Muscle layer of duodenum (tissue), 2 donors: ENCODE measurements at regions not wholly inside any gene's neighbourhood (a gene's known extent, or its start where the extent isn't known, plus 50 kb on each side); places are given as distances from the start of the nearest gene placed in this dataset.
A peak's percentile ranks its signal among the peaks of the same experiment; 100 is the strongest.

Source experiments
- H3K27ac ChIP-seq: one replicate; pipeline ENCODE4 v1.7.0; 2013; ENCODE audit warnings: mild to moderate bottlenecking, low read length
- H3K27me3 ChIP-seq: one replicate; pipeline ENCODE4 v1.7.0; 2013; ENCODE audit warnings: low read depth, mild to moderate bottlenecking, control low read depth, low read length
- H3K36me3 ChIP-seq, 2 donors: one replicate each; pipeline ENCODE4 v1.7.0; 2013; ENCODE audit warnings: low read length in 2 of 2, control low read depth in 1 of 2, mild to moderate bottlenecking in 1 of 2; ENCODE audit not compliant: insufficient read depth in 2 of 2, control insufficient read depth in 1 of 2
- H3K4me1 ChIP-seq, 2 donors: one replicate each; pipeline ENCODE4 v1.7.0; 2013; ENCODE audit warnings: low read length in 2 of 2, mild to moderate bottlenecking in 2 of 2, control low read depth in 1 of 2, moderate library complexity in 1 of 2; ENCODE audit not compliant: insufficient read depth in 2 of 2, control insufficient read depth in 1 of 2
- H3K4me3 ChIP-seq, 2 donors: one replicate each; pipeline ENCODE4 v1.7.0; 2013; ENCODE audit warnings: low read length in 2 of 2, low read depth in 1 of 2, mild to moderate bottlenecking in 1 of 2
- H3K9me3 ChIP-seq, 2 donors: one replicate each; pipeline ENCODE4 v1.7.0; 2013; ENCODE audit warnings: low read length in 2 of 2, control low read depth in 1 of 2, mild to moderate bottlenecking in 1 of 2; ENCODE audit not compliant: control insufficient read depth in 1 of 2
- donor health status: healthy.

DNA sequence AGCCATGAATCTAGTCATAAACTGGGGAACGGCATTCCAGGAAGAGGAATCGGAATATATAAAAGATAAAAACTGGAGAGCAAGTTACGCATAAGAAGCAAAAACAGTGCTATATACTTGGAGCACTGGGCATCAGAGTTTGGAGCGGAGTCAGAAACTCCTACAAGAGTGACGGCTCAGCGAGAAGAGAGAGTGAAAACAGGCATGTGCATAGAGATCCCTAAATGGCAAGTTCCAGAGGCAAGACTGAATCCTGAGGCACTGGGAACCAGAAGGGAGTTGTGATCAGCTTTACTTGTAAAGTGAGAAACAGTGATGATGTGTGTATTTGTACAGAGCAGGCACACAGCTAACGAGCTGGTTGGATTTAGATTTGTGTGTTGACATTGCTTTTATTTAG is 514.4 kb upstream of the TNC start:
- Histone ChIP-seq H3K27ac (no peak overlapping the region), H3K9me3 (no peaks in the 10 kb centered on the region)

GRCh38 chr9:115633104-115633503 is 515.1 kb upstream of the TNC start:
- Histone ChIP-seq H3K4me3 (no peak overlapping the region), H3K27me3 (no peaks in the 10 kb centered on the region), H3K9me3 (no peaks in the 10 kb centered on the region), H3K4me1 (peaks cover 0 to 4% of the 10 kb centered on the region in 2 donors), H3K36me3 (no peaks in the 10 kb centered on the region), H3K27ac (no peak overlapping the region)

More for the DNA sequence above, 514.4 kb upstream of the TNC start:
- Histone ChIP-seq H3K4me1 (peaks cover 0 to 4% of the 10 kb centered on the region in 2 donors), H3K4me3 (no peak overlapping the region), H3K36me3 (no peaks in the 10 kb centered on the region), H3K27me3 (no peaks in the 10 kb centered on the region)

- H3K36me3 ChIP-seq: no peaks in the 10 kb centered on the region
- no peak overlapping the region for H3K27ac ChIP-seq
- peaks cover 0 to 4% of the 10 kb centered on the region in 2 donors for H3K4me1 ChIP-seq
- no peaks in the 10 kb centered on the region for H3K27me3 ChIP-seq
- no peaks in the 10 kb centered on the region for H3K9me3 ChIP-seq
- H3K4me3 ChIP-seq: no peak overlapping the region
Measured at GRCh38 chr9:115635680-115636383, 517.8 kb upstream of the PAPPA start.

GRCh38 chr9:115636596-115636995 is 517.0 kb upstream of the PAPPA start:
- H3K27me3 ChIP-seq: no peaks in the 10 kb centered on the region
- H3K4me3 ChIP-seq: no peak overlapping the region
- no peaks in the 10 kb centered on the region for H3K36me3 ChIP-seq
- H3K27ac ChIP-seq: no peak overlapping the region
- H3K9me3 ChIP-seq: no peaks in the 10 kb centered on the region
- H3K4me1 ChIP-seq: peaks cover 0 to 4% of the 10 kb centered on the region in 2 donors

DNA sequence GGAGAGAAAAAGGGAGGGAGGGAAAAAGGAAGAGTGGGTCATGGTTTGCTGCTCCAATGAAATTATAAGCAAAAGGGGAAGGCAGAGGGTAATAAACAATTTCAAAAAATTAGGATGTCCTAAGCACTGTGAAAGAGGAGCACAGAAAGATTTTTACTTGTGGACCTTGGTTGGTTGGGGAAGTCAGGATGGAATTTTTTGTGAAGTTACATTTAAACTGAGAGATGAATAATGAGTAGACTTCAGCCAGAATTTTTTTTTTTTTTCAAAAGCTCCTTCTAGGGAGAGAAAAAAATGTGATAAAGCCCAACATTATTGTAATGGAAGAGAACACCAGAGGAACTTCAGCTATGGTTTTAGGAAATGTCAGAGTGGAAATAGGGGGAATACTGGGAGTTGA is 515.9 kb upstream of the PAPPA start:
- Histone ChIP-seq H3K4me3 (no peak overlapping the region), H3K36me3 (no peaks in the 10 kb centered on the region), H3K9me3 (no peaks in the 10 kb centered on the region), H3K4me1 (peaks cover 0 to 3% of the 10 kb centered on the region in 2 donors), H3K27me3 (no peaks in the 10 kb centered on the region), H3K27ac (no peak overlapping the region)

- H3K4me1 ChIP-seq: no peaks in the 10 kb centered on the region
- H3K27ac ChIP-seq: no peak overlapping the region
- H3K9me3 ChIP-seq: no peaks in the 10 kb centered on the region
Measured at GRCh38 chr9:115640887-115641286, 512.7 kb upstream of the PAPPA start.

DNA sequence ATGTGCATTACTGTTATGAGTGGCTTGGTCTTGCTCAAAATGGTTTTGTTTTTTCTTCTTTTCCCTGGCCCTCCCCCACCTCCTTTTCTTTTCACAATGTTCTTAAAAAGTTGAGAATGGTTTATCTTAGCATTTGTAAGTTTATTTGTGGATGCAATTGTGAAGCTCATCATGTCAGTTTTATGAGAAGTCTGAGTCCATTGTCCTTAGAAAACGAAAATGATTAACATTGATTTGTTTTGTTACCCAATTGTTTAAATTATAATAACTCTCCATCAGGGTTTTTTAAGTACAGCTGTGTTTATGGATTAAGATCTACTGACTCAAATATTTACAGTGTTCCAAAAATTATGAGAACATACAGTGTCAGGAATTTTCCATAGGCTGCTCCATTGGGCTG is 511.3 kb upstream of the PAPPA start:
- Histone ChIP-seq H3K9me3 (no peaks in the 10 kb centered on the region), H3K36me3 (no peaks in the 10 kb centered on the region), H3K27me3 (no peaks in the 10 kb centered on the region), H3K27ac (no peak overlapping the region), H3K4me1 (no peaks in the 10 kb centered on the region), H3K4me3 (no peak overlapping the region)

More at GRCh38 chr9:115640887-115641286, 512.7 kb upstream of the PAPPA start:
- Histone ChIP-seq H3K4me3 (no peak overlapping the region), H3K36me3 (no peaks in the 10 kb centered on the region), H3K27me3 (no peaks in the 10 kb centered on the region)

GRCh38 chr9:115643948-115644727 is 509.5 kb upstream of the PAPPA start:
- Histone ChIP-seq H3K4me3 (no peak overlapping the region), H3K9me3 (no peaks in the 10 kb centered on the region), H3K36me3 (no peaks in the 10 kb centered on the region), H3K27ac (no peak overlapping the region), H3K4me1 (no peaks in the 10 kb centered on the region), H3K27me3 (no peaks in the 10 kb centered on the region)

- no peaks in the 10 kb centered on the region for H3K4me1 ChIP-seq
- no peaks in the 10 kb centered on the region for H3K27me3 ChIP-seq
- H3K36me3 ChIP-seq: no peaks in the 10 kb centered on the region
- H3K9me3 ChIP-seq: no peaks in the 10 kb centered on the region
- H3K27ac ChIP-seq: peak overlapping the region; percentile 78
- no peak overlapping the region for H3K4me3 ChIP-seq
Measured at GRCh38 chr9:115649991-115650472, 503.6 kb upstream of the PAPPA start.

GRCh38 chr9:115650768-115651167 is 502.8 kb upstream of the PAPPA start:
- peak overlapping the region; percentile 78 for H3K27ac ChIP-seq
- no peaks in the 10 kb centered on the region for H3K27me3 ChIP-seq
- no peaks in the 10 kb centered on the region for H3K4me1 ChIP-seq

GRCh38 chr9:115651461-115651860 is 502.1 kb upstream of the PAPPA start:
- Histone ChIP-seq H3K27me3 (no peaks in the 10 kb centered on the region), H3K9me3 (no peaks in the 10 kb centered on the region), H3K4me1 (no peaks in the 10 kb centered on the region), H3K36me3 (no peaks in the 10 kb centered on the region), H3K27ac (peak overlapping the region; percentile 78), H3K4me3 (no peak overlapping the region)

More at GRCh38 chr9:115650768-115651167, 502.8 kb upstream of the PAPPA start:
- H3K36me3 ChIP-seq: no peaks in the 10 kb centered on the region
- H3K4me3 ChIP-seq: no peak overlapping the region
- no peaks in the 10 kb centered on the region for H3K9me3 ChIP-seq
